Osteocyte (in vitro differentiated cells): ENCODE measurements at regions not wholly inside any gene's neighbourhood (a gene's known extent, or its start where the extent isn't known, plus 50 kb on each side); places are given as distances from the start of the nearest gene placed in this dataset.

Source experiments
- DNase-seq: peaks from one replicate; pipeline ENCODE4 v3.0.0; 2021; ENCODE audit warnings: mixed read lengths; ENCODE audit not compliant: unreplicated experiment; ENCODE audit errors: extremely low spot score
- H3K27ac Mint-ChIP-seq: one replicate; pipeline ENCODE4 v1.8.0; 2021; ENCODE audit warnings: mild to moderate bottlenecking, mixed read lengths; ENCODE audit not compliant: unreplicated experiment
- H3K27me3 Mint-ChIP-seq: one replicate; pipeline ENCODE4 v1.8.0; 2021; ENCODE audit warnings: mixed read lengths; ENCODE audit not compliant: unreplicated experiment
- H3K36me3 Mint-ChIP-seq: one replicate; pipeline ENCODE4 v1.8.0; 2021; ENCODE audit warnings: mixed read lengths; ENCODE audit not compliant: unreplicated experiment
- H3K4me1 Mint-ChIP-seq: one replicate; pipeline ENCODE4 v1.8.0; 2021; ENCODE audit warnings: mixed read lengths; ENCODE audit not compliant: unreplicated experiment
- H3K4me3 Mint-ChIP-seq: one replicate; pipeline ENCODE4 v1.8.0; 2021; ENCODE audit warnings: mild to moderate bottlenecking, moderate library complexity, mixed read lengths; ENCODE audit not compliant: unreplicated experiment
- H3K9me3 Mint-ChIP-seq: one replicate; pipeline ENCODE4 v1.8.0; 2021; ENCODE audit warnings: mixed read lengths; ENCODE audit not compliant: unreplicated experiment
- CTCF ChIP-seq: fragments of 200-600 bp; sonication (generic); IDR thresholded peaks from 2 replicates; pipeline ENCODE4 v1.5.0; 2021; ENCODE audit warnings: antibody characterized with exemption, mild to moderate bottlenecking, moderate library complexity

- no peak for TF ChIP-seq CTCF
- H3K9me3 Mint-ChIP-seq = peaks cover 6% of the 10 kb centered on the region
- H3K27me3 Mint-ChIP-seq = peaks cover 48% of the 10 kb centered on the region
- H3K27ac Mint-ChIP-seq = no peak overlapping the region
- DNase-seq = no peak
- H3K4me3 Mint-ChIP-seq = no peak overlapping the region
- peaks cover 7% of the 10 kb centered on the region for H3K4me1 Mint-ChIP-seq
- H3K36me3 Mint-ChIP-seq = peaks cover 2% of the 10 kb centered on the region
Observed at GRCh38 chr2:105504459-105504858, 105.6 kb upstream of the FHL2 start.

GRCh38 chr2:105502625-105503334 is 103.9 kb upstream of the FHL2 start:
- H3K9me3 Mint-ChIP-seq = peaks cover 6% of the 10 kb centered on the region
- no peak for DNase-seq
- no peak overlapping the region for H3K27ac Mint-ChIP-seq
- no peak overlapping the region for H3K4me3 Mint-ChIP-seq
- peaks cover 60% of the 10 kb centered on the region for H3K27me3 Mint-ChIP-seq
- no peak for TF ChIP-seq CTCF
- H3K4me1 Mint-ChIP-seq = no peaks in the 10 kb centered on the region
- H3K36me3 Mint-ChIP-seq = peaks cover 5% of the 10 kb centered on the region

GRCh38 chr2:105498281-105498846 is 99.5 kb upstream of the FHL2 start:
- no peak for DNase-seq
- H3K4me1 Mint-ChIP-seq = peaks cover 15% of the 10 kb centered on the region
- H3K9me3 Mint-ChIP-seq = peaks cover 7% of the 10 kb centered on the region
- peaks cover 5% of the 10 kb centered on the region for H3K36me3 Mint-ChIP-seq
- H3K4me3 Mint-ChIP-seq = no peak overlapping the region
- H3K27me3 Mint-ChIP-seq = peaks cover 75% of the 10 kb centered on the region
- TF ChIP-seq CTCF = no peak
- H3K27ac Mint-ChIP-seq = no peak overlapping the region

GRCh38 chr2:105497094-105497493 is 98.2 kb upstream of the FHL2 start:
- no peak overlapping the region for H3K27ac Mint-ChIP-seq
- peaks cover 11% of the 10 kb centered on the region for H3K36me3 Mint-ChIP-seq
- DNase-seq = no peak
- H3K4me1 Mint-ChIP-seq = peaks cover 15% of the 10 kb centered on the region
- H3K4me3 Mint-ChIP-seq = no peak overlapping the region
- TF ChIP-seq CTCF = no peak
- peaks cover 75% of the 10 kb centered on the region for H3K27me3 Mint-ChIP-seq
- peaks cover 17% of the 10 kb centered on the region for H3K9me3 Mint-ChIP-seq

GRCh38 chr2:105496271-105496670 is 97.4 kb upstream of the FHL2 start:
- no peak for DNase-seq
- Mint-ChIP-seq H3K9me3 (peaks cover 22% of the 10 kb centered on the region), H3K36me3 (peaks cover 11% of the 10 kb centered on the region), H3K27ac (no peak overlapping the region), H3K4me3 (no peak overlapping the region), H3K4me1 (peaks cover 15% of the 10 kb centered on the region), H3K27me3 (peaks cover 81% of the 10 kb centered on the region)
- no peak for TF ChIP-seq CTCF
